SK-N-SH (cell line): ENCODE measurements at regions not wholly inside any gene's neighbourhood (a gene's known extent, or its start where the extent isn't known, plus 50 kb on each side); places are given as distances from the start of the nearest gene placed in this dataset.
"Not testable (repeated sequence)": the region's sequence is repeated elsewhere in the genome, so short reads cannot be mapped to it uniquely, and the experiment has no call there.

Source experiments
- CTCF ChIA-PET: fragments of 300-600, 350-600 bp; formaldehyde crosslinking; extraction: SDS; loops from one replicate; lab custom pipeline; 2021; lab: Yijun Ruan, JAX
- POLR2A ChIA-PET: fragments of 350-600 bp; sonication (Branson Sonifier 250); formaldehyde crosslinking; extraction: SDS; loops from one replicate; lab custom pipeline; 2020; ENCODE audit warnings: antibody characterized with exemption, inconsistent platforms; lab: Yijun Ruan, JAX
- DNase-seq: peaks from one replicate; pipeline ENCODE4 v3.0.0; 2012
- H2AFZ ChIP-seq: fragments of 200-600 bp; sonication (generic); 2 replicates; pipeline ENCODE4 v1.8.1; 2016; ENCODE audit warnings: antibody characterized with exemption, mild to moderate bottlenecking, low read depth
- H3F3A ChIP-seq: fragments of 200-600 bp; sonication (generic); replicated peaks from 2 replicates; pipeline ENCODE3; 2016; ENCODE audit warnings: antibody characterized with exemption, mild to moderate bottlenecking; ENCODE audit not compliant: insufficient read depth
- H3K27ac ChIP-seq, 2 experiments: fragments of 200-500 bp in 1 of 2; fragments of 200-600 bp in 1 of 2; sonication (Bioruptor generic) in 1 of 2; sonication (generic), shearing (Covaris generic) in 1 of 2; 2 replicates each; pipeline versions ENCODE4 v1.5.1 to v1.6.1; 2014 to 2016; ENCODE audit warnings: low read depth in 2 of 2, inconsistent platforms in 1 of 2, low read length in 1 of 2, mild to moderate bottlenecking in 1 of 2, mixed read lengths in 1 of 2
- H3K27me3 ChIP-seq: fragments of 200-600 bp; sonication (generic), shearing (Covaris generic); 2 replicates; pipeline ENCODE4 v1.6.1; 2016; ENCODE audit warnings: mixed run types; ENCODE audit not compliant: insufficient read depth
- H3K36me3 ChIP-seq, 2 experiments: fragments of 200-500 bp in 1 of 2; fragments of 200-600 bp in 1 of 2; sonication (Bioruptor generic) in 1 of 2; sonication (generic) in 1 of 2; replicated peaks in 1 of 2; 2 replicates each; pipeline versions ENCODE3 to v1.5.1; 2014 to 2016; ENCODE audit warnings: low read length in 1 of 2, mild to moderate bottlenecking in 1 of 2; ENCODE audit not compliant: insufficient read depth in 2 of 2, control insufficient read depth in 1 of 2
- H3K4me1 ChIP-seq, 2 experiments: fragments of 200-500 bp in 1 of 2; fragments of 200-600 bp in 1 of 2; sonication (Bioruptor generic) in 1 of 2; sonication (generic), shearing (Covaris generic) in 1 of 2; 2 replicates each; pipeline versions ENCODE4 v1.5.1 to v1.6.1; 2014 to 2016; ENCODE audit warnings: low read depth in 1 of 2, low read length in 1 of 2, mixed run types in 1 of 2; ENCODE audit not compliant: insufficient read depth in 2 of 2, control insufficient read depth in 1 of 2
- H3K4me2 ChIP-seq: fragments of 200-600 bp; sonication (generic), shearing (Covaris generic); 2 replicates; pipeline ENCODE4 v1.6.1; 2017; ENCODE audit warnings: mixed run types
- H3K4me3 ChIP-seq, 2 experiments: fragments of 200-500 bp in 1 of 2; fragments of 200-600 bp in 1 of 2; sonication (Bioruptor generic) in 1 of 2; sonication (generic), shearing (Covaris generic) in 1 of 2; 2 replicates each; pipeline versions ENCODE4 v1.5.1 to v1.8.1; 2014 to 2016; ENCODE audit warnings: low read depth in 2 of 2, inconsistent platforms in 1 of 2, low read length in 1 of 2, mild to moderate bottlenecking in 1 of 2, mixed read lengths in 1 of 2, moderate library complexity in 1 of 2
- H3K79me2 ChIP-seq: fragments of 200-600 bp; sonication (generic); 2 replicates; pipeline ENCODE4 v1.8.1; 2017; ENCODE audit warnings: mild to moderate bottlenecking; ENCODE audit not compliant: insufficient read depth
- H3K9ac ChIP-seq: fragments of 200-600 bp; sonication (generic); 2 replicates; pipeline ENCODE4 v1.6.1; 2017; ENCODE audit warnings: mixed run types
- H3K9me2 ChIP-seq: fragments of 200-600 bp; sonication (generic); 2 replicates; pipeline ENCODE4 v1.6.1; 2017; ENCODE audit warnings: mixed run types
- H3K9me3 ChIP-seq: fragments of 200-600 bp; sonication (generic); 2 replicates; pipeline ENCODE4 v1.6.1; 2017; ENCODE audit warnings: mixed run types, mild to moderate bottlenecking, moderate library complexity
- H4K20me1 ChIP-seq: fragments of 200-600 bp; sonication (generic); 2 replicates; pipeline ENCODE4 v1.6.1; 2017; ENCODE audit warnings: mild to moderate bottlenecking, mixed run types; ENCODE audit not compliant: insufficient read depth
- CHD2 ChIP-seq: fragments of 150-350 bp; IDR thresholded peaks from 2 replicates; pipeline ENCODE4 v1.6.1; 2018; ENCODE audit warnings: low read length; ENCODE audit not compliant: partially characterized antibody
- EZH2phosphoT487 ChIP-seq: fragments of 200-600 bp; sonication (generic); IDR thresholded peaks from 2 replicates; pipeline ENCODE4 v1.6.1; 2017; ENCODE audit warnings: low read depth, mixed run types, mild to moderate bottlenecking, antibody characterized with exemption, moderate library complexity, borderline replicate concordance
- FOXJ3 ChIP-seq: sonication (generic); formaldehyde crosslinking; IDR thresholded peaks from 2 replicates; pipeline ENCODE4 v1.5.1; 2020; ENCODE audit warnings: mild to moderate bottlenecking, missing genetic modification reagents
- FOXM1 ChIP-seq: IDR thresholded peaks from 2 replicates; pipeline ENCODE4 v1.4.0; 2012; ENCODE audit warnings: low read depth, mild to moderate bottlenecking
- GATA2 ChIP-seq: sonication (generic); formaldehyde crosslinking; IDR thresholded peaks from 2 replicates; pipeline ENCODE4 v1.5.0; 2020; ENCODE audit warnings: mild to moderate bottlenecking, missing genetic modification reagents
- MXI1 ChIP-seq: IDR thresholded peaks from 2 replicates; pipeline ENCODE4 v1.6.1; 2012; ENCODE audit warnings: mild to moderate bottlenecking, low read depth, low read length, improper control_type of control experiment
- POLR2AphosphoS5 ChIP-seq: IDR thresholded peaks from 2 replicates; pipeline ENCODE4 v1.6.1; 2012; ENCODE audit warnings: low read depth, low read length
- REST ChIP-seq: IDR thresholded peaks from 2 replicates; pipeline ENCODE4 v1.6.1; 2012; ENCODE audit warnings: mild to moderate bottlenecking, low read depth, low read length, moderate library complexity
- RXRA ChIP-seq: IDR thresholded peaks from 2 replicates; pipeline ENCODE4 v1.4.0; 2012; ENCODE audit warnings: low read depth, mild to moderate bottlenecking, borderline replicate concordance
- SIN3A ChIP-seq: IDR thresholded peaks from 2 replicates; pipeline ENCODE4 v1.6.1; 2012; ENCODE audit warnings: low read depth, mild to moderate bottlenecking, low read length, moderate library complexity, borderline replicate concordance
- SMC3 ChIP-seq: IDR thresholded peaks from 2 replicates; pipeline ENCODE4 v1.6.1; 2012; ENCODE audit warnings: low read depth, low read length, improper control_type of control experiment
- TAF1 ChIP-seq: IDR thresholded peaks from 2 replicates; pipeline ENCODE4 v1.6.1; 2012; ENCODE audit warnings: low read depth, mild to moderate bottlenecking, low read length, moderate library complexity, borderline replicate concordance
- TEAD4 ChIP-seq: IDR thresholded peaks from 2 replicates; pipeline ENCODE4 v1.4.0; 2012; ENCODE audit warnings: mild to moderate bottlenecking, borderline replicate concordance; ENCODE audit not compliant: insufficient read depth
- YY1 ChIP-seq: IDR thresholded peaks from 2 replicates; pipeline ENCODE4 v1.4.0; 2012; ENCODE audit warnings: low read depth, mild to moderate bottlenecking
- ZBTB33 ChIP-seq: IDR thresholded peaks from 2 replicates; pipeline ENCODE4 v1.4.0; 2012; ENCODE audit warnings: low read depth, borderline replicate concordance
- WGBS: methylation state at CpG from one replicate; pipeline ENCODE4 v1.1.6; 2017; ENCODE audit warnings: low lambda C conversion rate; 5-methylcytosine and 5-hydroxymethylcytosine counted together
- TF ChIP-seq, protein P1 (sequence below): fragments of 150-350 bp; IDR thresholded peaks from 2 replicates; pipeline ENCODE4 v1.6.1; 2016; ENCODE audit warnings: mild to moderate bottlenecking, low read depth, low read length
- TF ChIP-seq, protein P2 (sequence below): fragments of 200-600 bp; sonication (generic); IDR thresholded peaks from 2 replicates; pipeline ENCODE4 v1.6.1; 2017; ENCODE audit warnings: antibody characterized with exemption, mild to moderate bottlenecking, moderate library complexity
- TF ChIP-seq, protein P3 (sequence below): fragments of 150-350 bp; IDR thresholded peaks from 2 replicates; pipeline ENCODE4 v1.6.1; 2017; ENCODE audit warnings: antibody characterized with exemption, low read length, low read depth, borderline replicate concordance

- no peaks in the 10 kb centered on the region; the same call in 1 of the 2 replicates for H3K9me3 ChIP-seq
- no peak for TF ChIP-seq POLR2AphosphoS5
- no peak for TF ChIP-seq YY1
- no peak for TF ChIP-seq GATA2
- TF ChIP-seq CHD2, result no peak
- TF ChIP-seq FOXJ3 (CRISPR knock-in tag), result no peak
- no peak for TF ChIP-seq MXI1
- no peak for TF ChIP-seq REST
- no peak for TF ChIP-seq SMC3
- no peak for TF ChIP-seq TEAD4
- no peak for TF ChIP-seq FOXM1
- no peak for TF ChIP-seq RXRA
- TF ChIP-seq, protein P1, sequence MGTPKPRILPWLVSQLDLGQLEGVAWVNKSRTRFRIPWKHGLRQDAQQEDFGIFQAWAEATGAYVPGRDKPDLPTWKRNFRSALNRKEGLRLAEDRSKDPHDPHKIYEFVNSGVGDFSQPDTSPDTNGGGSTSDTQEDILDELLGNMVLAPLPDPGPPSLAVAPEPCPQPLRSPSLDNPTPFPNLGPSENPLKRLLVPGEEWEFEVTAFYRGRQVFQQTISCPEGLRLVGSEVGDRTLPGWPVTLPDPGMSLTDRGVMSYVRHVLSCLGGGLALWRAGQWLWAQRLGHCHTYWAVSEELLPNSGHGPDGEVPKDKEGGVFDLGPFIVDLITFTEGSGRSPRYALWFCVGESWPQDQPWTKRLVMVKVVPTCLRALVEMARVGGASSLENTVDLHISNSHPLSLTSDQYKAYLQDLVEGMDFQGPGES, result no peak
- TF ChIP-seq SIN3A, result no peak
- no peak for TF ChIP-seq TAF1
- no peak for TF ChIP-seq ZBTB33
- TF ChIP-seq, protein P2, sequence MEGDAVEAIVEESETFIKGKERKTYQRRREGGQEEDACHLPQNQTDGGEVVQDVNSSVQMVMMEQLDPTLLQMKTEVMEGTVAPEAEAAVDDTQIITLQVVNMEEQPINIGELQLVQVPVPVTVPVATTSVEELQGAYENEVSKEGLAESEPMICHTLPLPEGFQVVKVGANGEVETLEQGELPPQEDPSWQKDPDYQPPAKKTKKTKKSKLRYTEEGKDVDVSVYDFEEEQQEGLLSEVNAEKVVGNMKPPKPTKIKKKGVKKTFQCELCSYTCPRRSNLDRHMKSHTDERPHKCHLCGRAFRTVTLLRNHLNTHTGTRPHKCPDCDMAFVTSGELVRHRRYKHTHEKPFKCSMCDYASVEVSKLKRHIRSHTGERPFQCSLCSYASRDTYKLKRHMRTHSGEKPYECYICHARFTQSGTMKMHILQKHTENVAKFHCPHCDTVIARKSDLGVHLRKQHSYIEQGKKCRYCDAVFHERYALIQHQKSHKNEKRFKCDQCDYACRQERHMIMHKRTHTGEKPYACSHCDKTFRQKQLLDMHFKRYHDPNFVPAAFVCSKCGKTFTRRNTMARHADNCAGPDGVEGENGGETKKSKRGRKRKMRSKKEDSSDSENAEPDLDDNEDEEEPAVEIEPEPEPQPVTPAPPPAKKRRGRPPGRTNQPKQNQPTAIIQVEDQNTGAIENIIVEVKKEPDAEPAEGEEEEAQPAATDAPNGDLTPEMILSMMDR, result no peak
- no peak for TF ChIP-seq EZH2phosphoT487
- TF ChIP-seq, protein P3, sequence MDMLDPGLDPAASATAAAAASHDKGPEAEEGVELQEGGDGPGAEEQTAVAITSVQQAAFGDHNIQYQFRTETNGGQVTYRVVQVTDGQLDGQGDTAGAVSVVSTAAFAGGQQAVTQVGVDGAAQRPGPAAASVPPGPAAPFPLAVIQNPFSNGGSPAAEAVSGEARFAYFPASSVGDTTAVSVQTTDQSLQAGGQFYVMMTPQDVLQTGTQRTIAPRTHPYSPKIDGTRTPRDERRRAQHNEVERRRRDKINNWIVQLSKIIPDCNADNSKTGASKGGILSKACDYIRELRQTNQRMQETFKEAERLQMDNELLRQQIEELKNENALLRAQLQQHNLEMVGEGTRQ, result no peak
- CTCF ChIA-PET, result no interaction called here
- DNase-seq, result no peak
- WGBS, result 8% methylated on average over 6 of the region's 6 CpGs
- H3K36me3 ChIP-seq, result no peaks in the 10 kb centered on the region
- H3K27ac ChIP-seq, result no peak overlapping the region
- no peaks in the 10 kb centered on the region for H3F3A ChIP-seq
- POLR2A ChIA-PET, result no interaction called here
- no peaks in the 10 kb centered on the region for H3K9me2 ChIP-seq
- no peaks in the 10 kb centered on the region for H4K20me1 ChIP-seq
- H3K4me1 ChIP-seq, result no peaks in the 10 kb centered on the region
- no peaks in the 10 kb centered on the region for H3K79me2 ChIP-seq
- no peak overlapping the region for H3K4me2 ChIP-seq
- H2AFZ ChIP-seq, result no peak overlapping the region
- H3K9ac ChIP-seq, result no peak overlapping the region
- H3K4me3 ChIP-seq, result no peak overlapping the region
- no peaks in the 10 kb centered on the region for H3K27me3 ChIP-seq
These were observed 238.9 kb downstream of the HS3ST3B1 start for GRCh38 chr17:14539801-14540200.

- H3K4me2 ChIP-seq, H3K4me1 ChIP-seq, H4K20me1 ChIP-seq, H3K4me3 ChIP-seq, H3K27ac ChIP-seq, POLR2A ChIA-PET, H3K9ac ChIP-seq, DNase-seq, CTCF ChIA-PET, H3K9me3 ChIP-seq, H3K9me2 ChIP-seq, H3K79me2 ChIP-seq, H3K36me3 ChIP-seq, H3F3A ChIP-seq, H3K27me3 ChIP-seq, H2AFZ ChIP-seq: not testable (repeated sequence)
- WGBS, result 6% methylated on average over 3 of the region's 3 CpGs
These were observed 231.4 kb downstream of the HS3ST3B1 start for GRCh38 chr17:14532242-14532641.
